GM18520 (cell line): ENCODE measurements at regions not wholly inside any gene's neighbourhood (a gene's known extent, or its start where the extent isn't known, plus 50 kb on each side); places are given as distances from the start of the nearest gene placed in this dataset.
"Not testable (repeated sequence)": the region's sequence is repeated elsewhere in the genome, so short reads cannot be mapped to it uniquely, and the experiment has no call there.

Source experiments
- ATAC-seq: cut with Tn5 transposase; IDR thresholded peaks from one replicate; pipeline ENCODE4 v1.9.1; 2021; ENCODE audit not compliant: unreplicated experiment

DNA sequence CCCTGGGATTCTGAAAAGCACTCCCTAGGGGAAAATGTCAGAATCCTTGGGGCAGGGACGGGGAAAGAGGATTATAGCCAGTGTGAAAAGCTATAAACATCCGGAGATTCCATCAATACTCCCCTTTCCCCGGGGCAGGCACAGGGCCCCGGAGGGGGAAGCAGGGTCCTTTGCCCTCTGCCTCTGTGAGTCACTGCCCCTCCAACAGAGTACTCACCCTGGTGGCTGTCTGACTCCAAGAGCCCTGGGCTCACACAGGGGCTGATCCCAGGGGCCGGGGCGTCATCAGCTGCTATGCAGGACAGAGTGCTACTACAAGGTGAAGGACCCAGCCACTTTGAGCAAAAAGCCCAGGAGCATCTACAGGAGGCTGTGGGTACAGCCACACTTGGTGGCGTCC, 133.0 kb upstream of the PRR20G start:
- ATAC-seq, result no peak

DNA sequence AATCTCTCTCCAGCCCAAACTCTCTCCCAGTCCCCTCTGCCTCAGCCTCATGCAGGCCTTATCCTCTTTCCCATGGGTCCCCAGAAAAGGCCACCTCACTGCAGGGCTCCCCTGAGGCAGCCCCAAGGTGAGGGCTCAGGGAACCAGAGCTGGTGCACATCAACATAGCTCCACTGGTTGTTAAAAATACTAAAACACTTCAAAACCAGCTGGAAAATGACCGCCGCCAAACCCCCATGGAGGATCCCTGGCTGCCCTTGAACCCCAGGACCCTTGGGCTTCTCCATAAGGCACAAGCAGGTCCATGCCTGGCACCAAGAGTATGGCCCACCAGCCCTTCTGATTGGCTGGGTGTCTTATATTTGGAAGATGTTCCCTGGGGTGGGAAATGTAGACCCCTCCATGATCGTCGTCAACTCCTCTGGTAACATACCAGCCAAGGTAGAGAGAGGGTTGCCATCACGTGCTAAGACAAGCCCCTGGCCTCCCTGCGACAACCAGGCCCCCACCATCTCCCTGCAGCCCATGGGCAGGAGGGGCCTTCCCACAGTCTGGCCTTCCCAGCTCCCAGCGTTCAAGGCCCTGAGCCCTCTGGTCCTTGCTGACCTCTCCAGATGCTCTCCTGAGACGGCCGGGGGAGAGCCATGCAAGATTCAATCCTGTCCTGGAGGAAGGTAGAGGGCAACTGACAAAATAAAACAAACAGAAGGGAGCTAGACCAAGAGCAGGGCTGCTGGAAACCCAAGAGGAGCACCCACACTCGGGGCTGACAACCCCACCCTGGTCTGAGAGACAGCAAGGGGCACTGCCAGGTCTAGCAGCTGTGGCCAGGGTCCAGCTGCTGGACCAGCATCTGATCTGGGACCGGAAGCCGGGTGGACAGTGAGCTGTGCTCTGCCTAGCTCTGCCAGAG, 132.1 kb upstream of the PRR20G start:
- ATAC-seq, result no peak

DNA sequence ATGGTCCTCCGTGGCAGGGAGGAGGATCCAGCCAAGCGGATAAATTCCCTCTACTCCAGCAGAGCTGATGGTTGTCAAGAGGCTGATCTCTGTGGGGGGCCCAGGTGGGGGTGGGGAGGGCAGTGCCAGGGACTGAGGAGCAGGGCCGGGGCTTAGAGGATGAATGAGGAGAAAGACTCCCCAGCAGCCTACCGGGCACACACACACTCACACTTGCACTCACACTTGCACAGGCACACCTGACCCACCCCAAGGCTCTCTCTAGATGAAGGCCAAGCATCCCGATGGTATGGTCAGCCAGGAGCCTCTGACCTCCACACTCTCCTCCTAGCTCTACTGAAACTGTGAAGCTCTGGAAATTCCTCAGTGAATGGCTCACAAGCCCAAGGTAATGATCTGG, 131.3 kb upstream of the PRR20G start:
- no peak for ATAC-seq

DNA sequence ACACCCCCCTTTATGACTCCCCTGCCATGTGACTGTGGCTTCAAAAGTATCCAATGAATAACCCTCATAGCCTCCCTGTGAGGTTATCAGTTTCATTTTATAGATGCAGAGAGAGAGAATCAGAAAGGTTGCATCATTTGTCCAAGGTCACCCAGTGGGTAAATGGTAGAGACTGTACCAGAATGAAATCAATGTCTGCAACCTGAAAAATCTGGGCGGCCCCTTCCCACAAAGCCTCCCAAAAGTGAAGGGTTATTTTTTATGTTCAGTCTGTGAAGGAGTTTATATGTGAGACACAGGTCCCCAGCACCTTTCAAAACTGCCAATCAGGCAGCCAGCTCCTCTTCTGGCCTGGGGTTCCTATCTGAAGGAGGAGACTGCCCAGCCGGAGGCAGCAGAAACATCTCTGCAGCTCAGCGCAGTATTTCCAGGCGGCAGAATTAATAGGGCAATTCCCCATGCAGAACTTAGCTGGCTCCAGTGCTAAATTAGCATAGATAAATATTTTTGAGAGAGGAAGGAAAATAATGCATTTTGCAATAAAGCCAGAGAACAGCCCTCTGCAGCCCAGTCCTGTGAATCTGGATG, 130.8 kb upstream of the PRR20G start:
- ATAC-seq, result no peak

DNA sequence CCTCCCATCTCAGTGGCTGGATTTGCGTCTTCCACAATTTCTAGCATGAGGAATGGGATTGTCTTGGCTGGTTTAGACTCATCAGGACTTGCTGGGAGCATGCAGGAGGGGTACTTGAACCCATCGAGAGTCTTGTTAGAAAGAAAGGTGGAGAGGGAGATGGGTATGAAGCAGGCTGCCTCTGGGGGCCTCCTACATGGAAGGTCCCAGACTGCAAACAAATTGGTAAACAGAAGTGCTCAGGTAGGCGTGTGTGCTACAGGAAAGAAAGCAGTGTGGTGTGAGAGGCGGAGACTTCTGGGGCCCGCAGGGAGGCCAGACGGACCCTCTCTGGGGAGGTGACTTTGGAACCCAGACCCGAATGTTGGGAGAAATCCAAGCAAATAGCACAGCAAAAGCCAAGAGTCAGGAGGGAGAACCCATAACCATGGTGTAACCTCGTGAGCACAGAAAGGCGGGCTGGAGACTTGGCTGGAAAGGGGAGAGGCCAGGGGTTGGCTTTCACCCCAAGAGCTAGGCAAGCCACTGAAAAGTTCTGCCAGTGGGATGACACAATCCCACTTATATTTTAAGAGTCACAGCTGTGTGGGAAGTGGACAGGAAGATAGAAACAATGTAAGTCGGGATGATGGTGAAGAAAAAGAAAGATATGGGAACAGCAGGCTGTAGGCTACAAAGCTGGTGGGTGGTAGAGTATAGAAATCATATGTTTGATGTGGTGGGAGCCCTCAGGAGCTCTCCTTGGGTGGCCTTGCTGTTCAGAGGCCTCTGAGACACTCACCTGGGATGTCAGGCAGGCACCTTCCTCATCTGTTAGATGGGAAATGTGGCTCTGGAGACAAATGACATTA, 130.1 kb upstream of the PRR20G start:
- ATAC-seq, result no peak

DNA sequence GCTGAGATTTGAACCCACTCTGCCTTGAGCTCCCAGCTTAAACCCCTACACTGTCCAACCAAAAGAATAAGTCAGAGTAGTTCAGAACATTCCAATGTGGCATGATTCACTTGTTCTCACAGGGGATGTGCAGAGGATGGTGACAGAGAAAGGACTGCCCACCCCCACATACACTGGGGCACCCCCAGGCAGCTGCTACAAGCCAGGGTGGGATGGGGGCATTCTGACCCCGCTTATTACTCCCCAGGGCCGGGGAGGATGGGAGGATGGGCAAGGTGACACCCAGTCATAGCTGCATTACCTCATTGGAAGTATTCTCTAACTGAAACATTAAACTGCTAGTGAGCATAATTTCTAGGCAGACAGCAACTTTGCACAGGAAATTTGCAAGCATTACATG, 126.0 kb upstream of the PRR20G start:
- ATAC-seq, result no peak

DNA sequence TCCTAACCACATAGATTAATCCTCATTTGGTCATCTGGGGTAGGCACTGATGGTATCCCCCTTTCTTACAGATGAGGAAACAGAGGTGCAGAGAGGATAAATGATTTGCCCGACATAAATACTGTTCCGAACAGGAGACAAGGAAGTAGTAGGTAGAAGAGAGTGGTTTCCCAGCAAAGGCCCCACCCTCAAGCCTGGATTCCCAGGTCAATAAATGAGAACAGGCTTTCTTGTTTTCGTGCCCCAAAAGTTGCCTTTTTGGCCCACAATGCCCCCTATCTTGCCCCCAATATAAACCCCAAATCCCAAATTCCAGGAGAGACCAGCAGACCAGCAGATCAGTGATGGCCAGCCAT, 125.5 kb upstream of the PRR20G start:
- ATAC-seq, result no peak

DNA sequence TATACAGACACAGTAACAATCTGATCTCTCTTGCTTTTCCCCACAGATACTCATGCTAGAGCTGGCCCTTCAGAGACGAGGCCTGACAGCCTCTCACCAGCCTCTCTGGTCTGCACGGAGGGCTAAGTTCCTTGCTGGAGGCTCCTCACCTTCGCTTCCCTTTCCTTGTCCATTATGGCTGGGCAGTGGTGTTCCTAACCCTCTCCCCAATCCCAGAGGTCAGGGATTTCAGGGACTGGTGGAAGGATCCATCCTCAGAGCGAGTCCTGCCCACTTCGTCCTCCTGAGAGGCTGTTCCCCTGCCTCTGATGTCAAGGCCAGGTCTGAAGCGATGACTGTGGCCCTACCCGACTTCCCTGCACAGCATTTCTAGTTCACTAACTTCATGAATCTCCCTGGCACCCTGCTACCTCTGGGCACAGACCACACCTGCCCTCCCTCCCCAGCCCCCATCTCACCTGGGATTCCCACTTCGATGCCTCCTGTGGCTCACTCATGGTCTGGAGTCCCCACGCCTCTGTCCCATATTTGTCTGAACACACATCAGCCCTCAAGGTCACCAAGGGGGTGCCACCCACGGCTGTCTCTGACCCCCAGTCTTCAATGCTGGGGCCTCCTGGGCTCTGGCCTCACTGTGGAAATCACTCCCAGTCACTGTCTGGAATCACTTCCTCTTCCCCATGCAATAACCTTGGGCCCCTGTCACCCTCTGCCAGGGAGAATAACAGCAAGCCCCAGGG, 124.9 kb upstream of the PRR20G start:
- no peak for ATAC-seq

DNA sequence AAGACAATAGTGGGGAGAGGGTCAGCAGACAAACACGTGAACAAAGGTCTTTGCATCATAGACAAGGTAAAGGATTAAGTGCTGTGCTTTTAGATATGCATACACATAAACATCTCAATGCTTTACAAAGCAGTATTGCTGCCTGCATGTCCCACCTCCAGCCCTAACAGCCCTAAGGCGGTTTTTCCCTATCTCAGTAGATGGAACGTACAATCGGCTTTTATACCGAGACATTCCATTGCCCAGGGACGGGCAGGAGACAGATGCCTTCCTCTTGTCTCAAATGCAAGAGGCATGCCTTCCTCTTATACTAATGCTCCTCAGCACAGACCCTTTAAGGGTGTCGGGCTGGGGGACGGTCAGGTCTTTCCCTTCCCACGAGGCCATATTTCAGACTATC, 124.0 kb upstream of the PRR20G start:
- not testable (repeated sequence) for ATAC-seq

DNA sequence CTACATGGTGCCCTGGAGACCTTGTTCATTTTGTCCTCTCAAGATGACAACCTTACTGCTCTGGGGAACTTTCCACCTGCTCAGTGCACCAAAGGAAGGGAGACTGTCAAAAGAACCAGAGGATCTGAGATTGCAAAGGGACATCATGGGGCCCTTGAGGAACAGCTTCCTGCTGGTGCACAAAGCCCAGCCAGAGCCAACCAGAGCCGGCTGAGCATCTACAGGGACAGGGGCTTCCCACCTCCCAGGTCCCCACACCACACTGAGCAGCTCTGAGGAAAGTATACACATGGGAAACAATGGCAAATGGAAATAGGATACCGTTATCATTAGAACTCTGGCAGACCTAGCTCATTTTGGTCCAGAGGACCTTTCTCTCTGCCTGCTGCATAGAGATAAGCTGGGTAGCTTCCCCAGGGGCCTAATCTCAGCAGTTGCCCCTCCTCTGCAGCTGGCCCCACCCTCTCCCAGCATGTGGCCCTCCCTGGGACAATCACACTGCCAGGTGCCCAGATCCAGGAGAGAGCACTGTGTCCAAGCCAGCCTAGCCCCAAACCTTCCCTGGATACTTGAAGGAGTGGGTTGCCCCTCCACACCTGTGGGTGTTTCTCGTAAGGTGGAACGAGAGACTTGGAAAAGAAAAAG, 123.4 kb upstream of the PRR20G start:
- ATAC-seq, result no peak

DNA sequence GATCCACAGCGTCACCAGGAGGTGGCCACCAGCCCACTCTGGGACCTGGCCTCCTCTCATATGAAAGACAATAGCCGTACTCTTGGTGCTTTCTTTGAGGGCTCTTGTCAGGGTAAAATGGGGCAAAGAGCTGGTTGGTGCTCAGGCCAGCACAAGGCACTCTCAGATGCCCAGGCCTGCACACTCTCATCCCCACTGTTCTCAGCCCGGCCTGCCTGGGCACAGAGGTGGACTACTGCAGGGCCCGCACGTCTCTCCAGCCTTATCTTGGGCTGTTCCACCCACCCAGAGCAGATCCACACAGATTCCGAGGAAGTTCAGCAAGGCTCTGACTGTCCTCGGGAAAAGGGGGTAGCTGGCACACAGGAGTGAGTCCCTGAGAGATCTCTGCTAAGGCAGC, 122.8 kb upstream of the PRR20G start:
- ATAC-seq, result no peak

DNA sequence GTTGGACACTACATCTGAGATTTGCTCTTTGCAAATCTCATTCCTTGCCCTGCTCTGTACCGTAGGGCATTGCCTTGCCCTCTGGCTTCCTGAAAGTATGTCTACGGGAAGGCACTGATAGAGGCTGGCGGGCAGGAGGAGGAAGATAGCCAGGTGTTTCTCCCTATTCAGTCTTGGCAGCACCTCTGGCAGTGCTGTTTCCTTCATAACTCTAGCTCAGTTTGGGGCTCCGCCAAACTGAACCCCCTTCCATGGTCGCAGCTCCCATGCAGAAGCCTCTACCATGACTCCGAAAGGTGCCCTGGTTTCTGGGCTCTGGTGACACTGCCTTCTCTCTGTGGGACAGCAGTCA, 122.3 kb upstream of the PRR20G start:
- ATAC-seq, result no peak

DNA sequence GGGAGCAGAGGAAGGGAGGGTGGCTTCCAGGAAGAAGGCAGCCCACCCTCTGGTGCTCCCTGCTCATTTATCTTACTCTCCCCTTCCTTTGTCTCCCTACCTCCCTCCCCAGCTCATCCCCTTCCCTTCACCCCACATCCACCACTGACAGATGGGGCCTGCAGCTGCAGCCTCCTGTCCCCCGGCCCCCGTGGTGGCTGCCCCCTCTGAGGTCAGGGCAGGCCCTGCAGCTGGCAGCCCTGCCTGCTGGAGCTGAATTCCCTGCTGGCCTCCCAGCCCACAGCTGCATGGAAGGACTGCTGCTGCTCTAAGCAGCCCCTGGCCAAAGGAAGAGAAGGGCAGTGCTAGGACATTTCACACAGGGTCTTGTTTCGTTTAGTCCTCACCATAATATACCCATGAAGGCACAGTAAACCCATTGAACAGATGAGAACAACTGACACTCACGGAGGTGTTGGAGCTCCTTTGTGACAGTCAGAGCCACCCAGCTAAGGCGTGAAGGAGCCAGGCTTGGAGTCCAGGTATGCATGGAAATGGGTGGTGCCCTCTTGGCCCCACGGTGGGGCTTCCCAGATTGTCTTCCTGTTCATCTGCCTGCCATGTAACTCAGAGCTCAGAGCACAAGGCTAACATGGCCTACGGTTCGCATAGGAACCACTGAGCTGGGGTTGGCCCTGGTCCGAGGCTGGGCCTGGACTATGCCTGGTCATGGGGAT, 121.7 kb upstream of the PRR20G start:
- no peak for ATAC-seq

DNA sequence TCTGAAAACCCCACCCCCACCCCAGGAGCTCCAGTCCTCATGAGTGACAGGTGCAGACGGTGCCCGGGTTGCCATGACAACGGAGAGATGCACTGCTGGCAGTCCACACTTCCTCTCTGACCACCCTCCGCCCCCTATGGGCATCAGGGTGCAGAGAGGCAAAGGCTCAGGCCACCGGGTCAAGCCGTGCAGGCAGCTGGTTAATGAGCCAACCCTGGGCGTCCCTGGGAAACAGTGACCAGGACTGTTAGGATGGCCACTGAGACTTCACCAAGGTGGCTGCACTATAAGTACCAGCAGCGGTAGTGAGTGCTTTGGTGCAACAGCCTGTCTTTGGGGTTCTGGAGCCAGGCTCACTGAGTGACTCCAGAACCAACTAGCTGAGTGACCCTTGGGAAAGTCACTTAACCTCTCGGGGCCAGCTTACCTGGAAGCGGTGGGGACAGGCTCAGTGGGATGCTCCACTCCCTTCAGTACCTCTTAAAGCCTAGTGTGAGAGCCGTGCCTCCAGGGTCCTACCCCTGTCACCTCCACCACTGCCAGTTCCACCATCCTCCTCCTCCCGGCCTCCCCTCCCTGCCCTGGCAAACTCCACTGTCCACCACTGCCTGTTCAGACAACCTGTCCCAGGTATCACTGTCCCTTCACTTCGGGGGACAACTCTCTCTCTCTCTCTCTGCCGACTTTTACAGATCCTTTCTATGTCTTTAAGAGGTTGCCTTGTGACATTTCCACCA, 121.0 kb upstream of the PRR20G start:
- no peak for ATAC-seq

DNA sequence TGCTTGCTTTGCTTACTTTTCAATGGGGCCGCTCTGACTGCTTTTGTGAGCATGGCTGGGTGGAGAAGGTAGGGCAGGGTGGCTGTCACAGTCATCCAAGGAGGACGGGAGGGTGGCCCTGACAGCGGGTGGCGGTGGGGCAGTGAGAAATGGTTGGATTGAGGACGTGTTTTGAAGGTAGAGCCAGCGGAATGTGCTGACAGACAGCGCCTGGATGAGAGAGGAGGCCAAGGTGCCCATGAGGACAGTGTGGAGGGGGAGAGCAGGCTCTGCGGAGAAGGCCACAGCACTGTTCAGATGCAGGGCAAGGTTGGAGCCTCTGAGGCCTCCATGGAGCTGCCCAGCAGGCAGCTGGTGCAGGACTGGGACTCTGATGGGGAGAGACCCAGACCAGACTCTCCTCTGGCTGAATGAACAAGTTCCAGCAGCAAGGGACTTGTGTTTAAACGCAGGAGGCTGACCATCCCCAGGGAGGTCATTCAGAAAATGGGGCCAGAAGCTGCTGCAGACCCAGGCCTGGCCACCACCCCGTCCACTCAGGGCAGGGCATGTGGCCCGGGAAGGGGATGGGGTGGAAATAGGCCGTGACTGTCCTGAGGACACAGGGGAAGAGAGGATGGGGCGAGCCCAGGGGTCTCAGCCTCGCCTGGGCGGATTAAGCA, 120.3 kb upstream of the PRR20G start:
- ATAC-seq, result no peak

DNA sequence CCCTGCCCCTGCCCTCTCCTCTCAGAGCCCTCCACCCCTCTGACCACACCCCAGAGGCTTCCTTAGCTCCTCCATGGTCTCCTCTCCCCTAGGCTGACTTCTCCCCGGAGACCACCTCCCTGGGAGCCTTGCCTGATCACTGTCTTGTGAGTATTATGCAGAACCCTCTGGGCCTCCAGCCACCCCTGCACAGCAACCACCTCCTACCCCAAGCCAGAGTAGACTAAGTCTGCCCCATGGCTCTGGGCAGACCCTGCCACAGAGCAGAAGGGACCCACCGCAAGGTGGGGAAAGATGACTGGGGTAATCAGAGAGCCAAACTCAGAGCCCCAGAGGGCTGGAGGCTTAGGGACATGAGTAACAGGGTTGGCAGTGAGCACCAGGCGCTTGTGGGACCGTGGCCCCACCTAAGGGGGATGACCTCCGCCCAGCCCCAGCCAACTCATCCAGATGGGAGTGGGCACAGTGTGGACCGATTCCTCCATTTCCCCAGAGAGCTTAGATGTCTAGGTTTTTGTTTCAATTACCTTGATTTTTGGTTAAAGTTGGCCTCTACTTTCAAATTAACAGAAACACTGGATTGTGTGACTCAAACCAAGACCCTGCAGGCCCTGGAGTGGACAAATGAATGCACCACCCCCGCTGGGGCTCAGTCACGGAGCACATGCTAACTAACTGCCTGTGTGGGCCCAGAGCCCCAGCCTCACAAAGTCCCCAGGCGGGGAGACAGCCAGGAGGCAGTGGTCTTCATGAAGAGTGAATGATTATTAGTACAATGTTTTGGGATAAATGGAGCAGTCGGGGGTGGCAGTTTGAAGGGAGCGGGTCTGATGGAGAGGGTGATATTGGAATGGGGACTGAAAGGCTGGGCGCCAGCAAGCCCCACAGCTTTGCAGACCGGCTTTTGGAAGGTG, 119.4 kb upstream of the PRR20G start:
- ATAC-seq, result no peak

DNA sequence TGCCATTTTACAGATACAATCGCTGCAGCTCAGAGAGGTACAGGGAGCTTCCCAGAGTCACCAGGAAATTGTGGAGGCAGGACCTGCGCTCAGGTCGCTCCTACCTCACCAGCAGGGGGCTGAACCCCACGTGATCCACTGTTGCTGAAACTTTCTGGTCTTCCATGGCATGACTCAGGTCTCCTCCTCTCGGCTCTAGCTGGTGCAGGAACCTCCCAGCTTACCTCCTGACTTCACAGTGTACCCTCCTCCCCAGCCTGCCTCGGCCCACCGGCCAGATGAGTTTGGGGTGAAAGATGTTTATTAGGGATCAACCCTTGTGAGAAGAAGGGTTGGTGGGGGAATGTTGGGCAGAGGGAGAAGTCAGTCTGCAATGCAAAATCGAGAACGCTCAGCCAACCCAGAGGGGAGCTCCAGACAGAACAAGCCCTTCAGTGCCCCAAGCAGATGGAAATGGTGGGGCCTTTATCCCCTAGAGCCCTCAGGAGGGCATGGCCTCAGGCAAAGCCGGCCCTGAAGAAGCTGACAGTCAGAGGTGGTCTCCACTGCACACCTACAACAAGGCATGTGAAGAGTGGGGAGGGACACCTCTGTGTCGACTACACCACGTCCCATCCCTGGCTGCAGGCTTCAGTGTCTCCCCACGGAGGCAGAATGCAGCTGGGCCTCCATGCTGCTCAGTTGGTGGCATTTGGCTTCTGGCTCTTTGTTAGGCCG, 118.6 kb upstream of the PRR20G start:
- no peak for ATAC-seq
